HG02981 (cell line): ENCODE measurements at regions not wholly inside any gene's neighbourhood (a gene's known extent, or its start where the extent isn't known, plus 50 kb on each side); places are given as distances from the start of the nearest gene placed in this dataset.
"Not testable (repeated sequence)": the region's sequence is repeated elsewhere in the genome, so short reads cannot be mapped to it uniquely, and the experiment has no call there.

Experiments
- ATAC-seq: cut with Tn5 transposase; IDR thresholded peaks from one replicate; pipeline ENCODE4 v1.9.1; 2021; ENCODE audit warnings: mild to moderate bottlenecking, moderate library complexity; ENCODE audit not compliant: unreplicated experiment

- not testable (repeated sequence) for ATAC-seq
These were observed 51.4 kb upstream of the INPP4B start for GRCh38 chr4:142897518-142897917.

DNA sequence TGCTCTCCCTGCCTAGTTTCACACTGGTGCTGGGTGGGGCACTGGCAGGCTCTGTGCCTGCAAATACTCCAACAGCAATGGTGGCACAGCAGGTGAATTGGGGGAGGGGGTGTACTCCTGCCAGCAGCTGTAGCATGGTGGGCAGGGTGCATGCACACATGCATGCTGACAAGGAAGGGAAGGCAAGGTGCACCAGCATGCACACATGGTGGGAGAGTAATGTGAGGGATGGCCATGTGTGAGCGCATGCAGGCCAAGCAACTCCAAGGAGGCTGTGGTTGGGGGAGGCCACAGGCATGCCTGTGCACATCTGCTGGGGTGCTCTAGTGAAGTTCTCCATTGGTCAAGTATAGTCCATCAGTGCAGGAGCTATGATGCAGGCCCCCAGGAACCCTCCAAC is 54.5 kb upstream of the INPP4B start:
- no peak for ATAC-seq

GRCh38 chr4:142901166-142901662 is 55.1 kb upstream of the INPP4B start:
- no peak for ATAC-seq

GRCh38 chr4:142903617-142904016 is 57.5 kb upstream of the INPP4B start:
- ATAC-seq: not testable (repeated sequence)

DNA sequence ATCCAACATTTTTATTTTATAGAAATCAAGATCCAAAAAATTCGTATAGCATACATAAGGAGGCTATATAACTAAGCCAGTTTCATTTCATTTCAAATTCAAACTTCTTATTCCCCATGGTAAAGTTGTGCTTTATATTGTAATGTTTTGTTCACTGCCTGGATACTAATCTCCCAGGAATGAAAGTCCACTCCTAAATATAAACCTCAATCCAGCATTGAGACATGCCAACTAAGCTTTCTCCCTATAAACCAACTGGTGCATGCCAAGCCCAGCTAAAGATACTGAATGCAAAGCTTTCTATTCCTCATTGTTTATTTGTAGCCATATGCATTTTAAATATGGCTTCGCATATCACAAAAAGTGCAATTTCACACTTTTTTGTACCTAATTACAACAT is 63.8 kb upstream of the INPP4B start:
- ATAC-seq: no peak

DNA sequence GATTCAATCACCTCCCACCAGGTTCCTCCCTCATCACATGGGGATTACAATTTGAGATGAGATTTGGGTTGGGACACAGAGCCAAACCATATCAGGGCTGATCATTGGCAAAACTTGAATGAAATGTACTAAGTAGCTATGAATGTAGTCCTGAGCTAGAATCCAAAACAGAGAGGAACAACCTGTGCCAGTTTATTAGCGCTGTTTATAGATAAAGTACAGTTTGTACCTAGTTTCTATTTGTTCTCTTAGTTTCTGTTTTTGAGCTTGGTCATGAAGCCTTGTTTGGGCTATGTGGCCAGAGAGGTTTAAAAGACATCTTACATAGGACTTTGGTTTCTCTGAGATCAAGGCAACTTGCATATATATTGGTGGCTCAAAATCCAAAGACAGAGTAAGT is 66.9 kb upstream of the INPP4B start:
- ATAC-seq: no peak

DNA sequence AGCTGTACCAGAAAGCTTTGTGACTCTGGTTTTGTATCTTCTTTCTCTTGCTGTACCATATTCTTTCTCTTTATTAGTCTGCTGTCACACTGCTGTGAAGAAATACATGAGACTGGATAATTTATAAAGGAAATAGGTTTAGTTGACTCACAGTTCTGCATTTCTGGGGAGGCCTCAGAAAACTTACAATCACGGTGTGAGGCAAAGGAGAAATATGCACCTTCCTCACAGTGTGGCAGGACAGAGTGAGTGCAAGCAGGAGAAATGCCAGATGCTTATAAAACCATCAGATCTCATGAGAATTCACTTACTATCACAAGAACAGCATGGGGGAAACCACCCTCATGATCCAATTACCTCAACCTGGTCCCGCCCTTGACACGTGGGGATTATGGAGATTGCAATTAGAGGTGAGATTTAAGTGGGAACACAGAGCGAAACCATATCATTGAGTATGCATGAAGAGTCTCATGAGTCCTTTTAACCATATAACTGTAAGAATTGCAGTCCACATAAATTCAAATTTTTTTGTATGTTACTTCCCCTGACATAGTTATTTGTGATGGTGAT is 67.4 kb upstream of the INPP4B start:
- ATAC-seq: no peak

DNA sequence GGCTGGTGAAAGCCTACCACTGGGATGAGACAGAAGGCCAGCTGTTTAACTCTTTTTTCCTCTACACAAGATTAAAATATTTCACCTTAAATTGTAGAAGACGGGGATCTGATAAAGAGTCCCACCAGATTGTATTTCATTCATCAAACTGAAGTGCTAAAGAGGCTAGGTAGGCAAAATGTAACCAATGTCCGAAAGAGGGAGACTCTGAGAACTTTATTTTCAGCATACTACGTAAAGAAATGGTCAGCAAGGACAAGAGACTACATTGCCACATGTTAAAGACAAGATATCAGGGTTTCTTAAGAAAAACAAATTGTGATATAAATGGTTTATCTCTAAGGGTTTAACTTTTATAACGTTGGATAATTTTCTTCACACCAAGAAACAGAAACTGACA is 71.6 kb upstream of the INPP4B start:
- no peak for ATAC-seq

- ATAC-seq: no peak
These were observed 76.6 kb upstream of the INPP4B start for GRCh38 chr4:142922720-142923119.

DNA sequence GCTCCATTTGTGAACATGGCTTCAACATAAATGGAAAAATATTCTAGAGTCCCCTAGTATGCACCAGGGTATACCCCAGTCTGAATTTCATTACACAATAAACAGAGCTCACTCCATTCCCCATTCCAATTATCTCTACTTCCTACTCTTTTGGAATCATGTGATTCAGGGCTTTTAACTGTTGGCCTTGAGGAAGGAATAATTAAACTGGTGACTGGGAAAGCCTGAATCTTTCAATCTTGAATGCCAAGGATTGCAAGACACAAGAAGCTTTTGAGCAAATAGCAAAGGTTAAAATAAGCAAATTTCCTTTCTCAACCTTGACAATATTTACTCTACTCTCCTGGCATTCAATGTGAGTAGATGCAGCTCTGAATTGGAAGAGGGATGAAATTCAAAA is 77.5 kb upstream of the INPP4B start:
- no peak for ATAC-seq

DNA sequence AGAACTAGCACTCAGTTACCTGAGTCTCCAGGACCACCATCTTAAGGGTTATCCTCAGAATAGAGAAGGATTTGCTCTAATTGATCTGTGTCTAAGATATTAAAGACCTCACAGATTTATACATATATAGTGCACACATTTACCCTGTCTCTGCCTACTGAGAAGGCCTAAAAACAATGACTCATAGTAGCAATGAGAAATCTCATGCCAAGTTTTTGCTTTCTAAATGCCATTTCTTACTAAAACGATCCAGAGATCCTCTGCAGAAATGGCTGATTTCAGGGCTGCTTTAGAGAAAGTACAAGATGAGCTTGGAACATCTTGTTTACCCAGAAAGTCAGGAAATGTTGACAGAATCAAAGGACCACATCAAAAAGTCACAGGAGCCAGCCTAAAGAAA is 79.1 kb upstream of the INPP4B start:
- no peak for ATAC-seq

DNA sequence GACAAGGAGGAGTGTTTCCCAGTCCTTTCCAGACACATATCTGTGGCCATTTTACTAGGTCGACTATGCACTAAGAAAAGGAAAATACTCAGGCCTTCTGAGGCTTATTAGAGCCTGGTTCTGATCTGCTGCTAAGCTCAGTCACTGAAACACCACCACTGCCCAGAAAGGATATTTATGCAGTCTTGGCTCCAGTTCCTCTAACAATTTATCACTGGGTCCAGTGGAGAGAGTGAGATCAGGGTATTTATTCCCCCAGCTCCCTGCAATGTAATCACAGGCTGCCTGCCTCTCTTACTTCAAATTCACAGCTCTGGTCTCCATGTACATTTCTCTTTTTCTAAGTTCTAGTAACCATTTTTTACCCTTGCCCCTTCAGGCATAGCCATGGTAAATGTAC is 81.6 kb upstream of the INPP4B start:
- no peak for ATAC-seq

DNA sequence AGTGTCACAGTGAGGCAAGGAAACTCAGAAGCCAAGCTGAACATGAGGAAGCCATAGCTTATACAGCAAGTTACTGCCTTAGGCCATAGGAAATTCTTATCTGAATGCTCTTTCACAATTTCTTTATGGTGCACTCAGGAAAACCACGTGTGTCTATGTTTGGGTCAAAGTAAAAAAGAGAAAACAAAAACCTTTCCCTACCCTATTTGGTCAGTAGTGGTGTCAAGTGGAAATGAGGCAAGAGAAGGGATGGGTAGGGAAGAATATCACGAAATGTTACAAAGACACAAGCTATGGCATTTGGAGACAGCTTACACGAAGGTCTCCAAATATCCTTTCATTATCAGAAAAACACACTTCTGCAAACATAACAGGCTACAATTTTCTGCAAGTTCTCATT is 83.4 kb upstream of the INPP4B start:
- ATAC-seq: no peak

GRCh38 chr4:142933207-142933606 is 87.1 kb upstream of the INPP4B start:
- ATAC-seq: no peak

GRCh38 chr4:142940425-142941330 is 94.6 kb upstream of the INPP4B start:
- no peak for ATAC-seq

GRCh38 chr4:142944565-142944964 is 98.5 kb upstream of the INPP4B start:
- no peak for ATAC-seq

DNA sequence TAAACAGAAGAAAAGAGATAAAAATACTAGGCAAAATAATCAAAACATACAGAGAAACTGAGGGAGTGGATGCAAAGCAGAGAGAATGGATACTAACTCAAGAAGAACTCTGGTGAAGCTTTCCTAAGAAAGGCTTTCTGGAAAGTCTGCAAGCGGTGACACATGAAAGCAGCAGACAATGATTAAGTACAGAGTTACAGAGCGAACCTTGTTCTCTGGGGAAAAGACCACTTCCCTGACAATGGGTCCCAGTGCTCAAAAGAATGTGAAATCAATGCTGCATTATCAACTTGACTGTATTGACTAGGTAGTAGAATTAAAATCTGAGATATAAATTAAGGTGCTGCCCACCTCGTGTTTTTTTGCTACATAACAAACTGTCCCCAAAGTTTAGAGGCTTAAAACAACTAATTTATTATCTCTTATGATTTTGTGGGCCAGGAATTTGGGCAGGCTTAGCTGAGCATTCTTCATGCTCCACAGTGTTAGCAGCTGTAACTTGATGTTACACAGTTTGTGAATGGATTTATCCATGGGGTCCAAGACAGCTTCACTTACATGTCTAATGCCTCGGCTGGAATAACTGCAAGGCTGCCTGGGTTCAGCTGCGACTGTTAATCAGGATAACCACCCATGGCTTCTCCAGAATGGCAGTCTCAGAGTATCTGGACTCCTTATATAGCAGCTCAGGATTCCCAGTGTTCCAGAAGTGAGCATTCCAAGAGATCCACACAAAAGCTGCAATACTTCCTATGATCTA is 106.9 kb upstream of the INPP4B start:
- ATAC-seq: no peak

- no peak for ATAC-seq
These were observed 108.3 kb upstream of the INPP4B start for GRCh38 chr4:142954415-142954814.

DNA sequence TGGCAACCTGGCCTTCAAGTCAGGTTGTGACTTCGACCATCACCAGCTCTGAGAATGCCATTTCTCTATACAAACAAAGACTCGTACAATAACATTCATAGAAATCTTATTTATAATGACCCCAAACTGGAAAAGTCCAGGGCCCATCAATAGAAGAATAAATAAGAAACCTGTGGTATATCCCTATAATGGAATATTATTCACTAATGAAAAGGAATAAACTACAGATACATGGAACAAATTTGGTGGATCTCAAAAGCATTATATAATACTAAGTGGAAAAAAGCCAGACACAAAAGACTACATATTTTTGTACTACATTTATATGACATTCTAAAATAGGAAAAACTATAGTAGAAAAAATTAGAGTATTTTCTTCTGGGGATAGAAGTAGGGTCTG is 109.4 kb upstream of the INPP4B start:
- ATAC-seq: no peak

DNA sequence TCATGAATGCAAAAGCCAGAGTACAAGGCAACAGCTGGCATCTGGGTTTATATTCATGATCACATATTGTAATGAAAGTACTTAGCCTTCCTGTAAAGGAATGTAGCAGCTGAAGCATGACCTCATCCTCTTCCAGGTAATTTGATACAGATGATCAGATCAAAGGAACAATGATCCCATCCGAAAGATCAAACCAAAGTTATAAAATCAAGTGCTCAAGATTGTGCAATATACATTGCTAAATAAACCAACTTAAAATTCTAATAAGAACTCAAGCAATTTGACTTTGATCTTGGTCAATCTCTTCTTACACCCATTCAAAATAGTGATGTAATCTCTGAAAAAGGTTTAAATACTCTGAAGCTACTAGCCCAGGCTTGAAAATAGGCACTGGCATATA is 113.1 kb upstream of the INPP4B start:
- no peak for ATAC-seq

- no peak for ATAC-seq
These were observed 114.0 kb upstream of the INPP4B start for GRCh38 chr4:142960126-142960525.
